ENCODE measurements at regions not wholly inside any gene's neighbourhood (a gene's known extent, or its start where the extent isn't known, plus 50 kb on each side); places are given as distances from the start of the nearest gene placed in this dataset.

GRCh38 chr6:4503700-4504099 is 272.5 kb upstream of the CDYL start:
- H3K27me3 ChIP-seq (ENCODE audit: control insufficient read depth, insufficient read depth, low read length) = no peaks in the 10 kb centered on the region
- TF ChIP-seq, protein P1, sequence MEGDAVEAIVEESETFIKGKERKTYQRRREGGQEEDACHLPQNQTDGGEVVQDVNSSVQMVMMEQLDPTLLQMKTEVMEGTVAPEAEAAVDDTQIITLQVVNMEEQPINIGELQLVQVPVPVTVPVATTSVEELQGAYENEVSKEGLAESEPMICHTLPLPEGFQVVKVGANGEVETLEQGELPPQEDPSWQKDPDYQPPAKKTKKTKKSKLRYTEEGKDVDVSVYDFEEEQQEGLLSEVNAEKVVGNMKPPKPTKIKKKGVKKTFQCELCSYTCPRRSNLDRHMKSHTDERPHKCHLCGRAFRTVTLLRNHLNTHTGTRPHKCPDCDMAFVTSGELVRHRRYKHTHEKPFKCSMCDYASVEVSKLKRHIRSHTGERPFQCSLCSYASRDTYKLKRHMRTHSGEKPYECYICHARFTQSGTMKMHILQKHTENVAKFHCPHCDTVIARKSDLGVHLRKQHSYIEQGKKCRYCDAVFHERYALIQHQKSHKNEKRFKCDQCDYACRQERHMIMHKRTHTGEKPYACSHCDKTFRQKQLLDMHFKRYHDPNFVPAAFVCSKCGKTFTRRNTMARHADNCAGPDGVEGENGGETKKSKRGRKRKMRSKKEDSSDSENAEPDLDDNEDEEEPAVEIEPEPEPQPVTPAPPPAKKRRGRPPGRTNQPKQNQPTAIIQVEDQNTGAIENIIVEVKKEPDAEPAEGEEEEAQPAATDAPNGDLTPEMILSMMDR (IDR thresholded peaks at IDR 0.05) = no peak
- Mint-ChIP-seq H3K36me3 (no peaks in the 10 kb centered on the region), H3K4me1 (no peaks in the 10 kb centered on the region), H3K27me3 (ENCODE audit: low read depth in 2 of 2) (peaks cover 14 to 28% of the 10 kb centered on the region in 2 donors), H3K9me3 (no peaks in the 10 kb centered on the region), H3K27ac (no peak overlapping the region), H3K4me3 (no peak overlapping the region)
- DNase-seq (no peak), ATAC-seq (no peak)
- H3K27ac ChIP-seq (ENCODE audit: low read length) = no peak overlapping the region
- H3K4me1 ChIP-seq (ENCODE audit: control insufficient read depth, insufficient read depth, low read length) = no peaks in the 10 kb centered on the region
- no peaks in the 10 kb centered on the region for H3K36me3 ChIP-seq (ENCODE audit: control insufficient read depth, insufficient read depth, low read length)
- no peaks in the 10 kb centered on the region for H3K9me3 ChIP-seq (ENCODE audit: control insufficient read depth, insufficient read depth, low read length)
- H3K4me3 ChIP-seq (ENCODE audit: low read length) = no peak overlapping the region
- 77% methylated on average over 4 of the region's 5 CpGs for WGBS (ENCODE audit: insufficient coverage)
- intact Hi-C loops (cut with micrococcal nuclease) = no loop called here

DNA sequence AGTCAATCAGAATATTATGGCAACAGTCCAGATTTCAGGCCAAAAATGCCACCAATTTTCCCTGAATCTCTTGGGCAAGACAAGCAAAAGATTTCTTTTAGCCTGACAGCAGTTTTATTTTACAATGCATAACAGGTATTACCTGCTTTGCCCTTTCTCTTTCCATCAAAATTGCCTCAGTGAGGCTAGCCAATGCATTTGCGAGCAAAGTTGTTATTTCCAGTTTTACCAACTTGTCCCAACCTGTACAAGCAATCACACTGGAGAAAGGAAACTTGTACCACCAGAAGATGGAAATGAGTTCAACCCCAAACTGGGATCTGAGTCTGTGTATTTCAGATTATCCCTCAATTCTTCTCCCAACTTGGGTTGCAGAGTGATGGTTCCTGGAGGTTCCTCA is 279.9 kb upstream of the CDYL start:
- DNase-seq (no peak), ATAC-seq (no peak)
- TF ChIP-seq, protein P1 (IDR thresholded peaks at IDR 0.05) = no peak
- H3K27ac Mint-ChIP-seq = no peak overlapping the region
- no peaks in the 10 kb centered on the region for H3K36me3 Mint-ChIP-seq
- Histone ChIP-seq H3K27ac (ENCODE audit: low read length) (no peak overlapping the region), H3K4me1 (ENCODE audit: control insufficient read depth, insufficient read depth, low read length) (no peaks in the 10 kb centered on the region), H3K36me3 (ENCODE audit: control insufficient read depth, insufficient read depth, low read length) (no peaks in the 10 kb centered on the region), H3K27me3 (ENCODE audit: control insufficient read depth, insufficient read depth, low read length) (no peaks in the 10 kb centered on the region), H3K9me3 (ENCODE audit: control insufficient read depth, insufficient read depth, low read length) (no peaks in the 10 kb centered on the region), H3K4me3 (ENCODE audit: low read length) (no peak overlapping the region)
- H3K9me3 Mint-ChIP-seq = no peaks in the 10 kb centered on the region
- 94% methylated on average over 1 of the region's 1 CpG for WGBS (ENCODE audit: insufficient coverage)
- no peaks in the 10 kb centered on the region for H3K4me1 Mint-ChIP-seq
- peaks cover 8 to 12% of the 10 kb centered on the region in 2 donors for H3K27me3 Mint-ChIP-seq (ENCODE audit: low read depth in 2 of 2)
- intact Hi-C loops (cut with micrococcal nuclease) = no loop called here
- H3K4me3 Mint-ChIP-seq = no peak overlapping the region

DNA sequence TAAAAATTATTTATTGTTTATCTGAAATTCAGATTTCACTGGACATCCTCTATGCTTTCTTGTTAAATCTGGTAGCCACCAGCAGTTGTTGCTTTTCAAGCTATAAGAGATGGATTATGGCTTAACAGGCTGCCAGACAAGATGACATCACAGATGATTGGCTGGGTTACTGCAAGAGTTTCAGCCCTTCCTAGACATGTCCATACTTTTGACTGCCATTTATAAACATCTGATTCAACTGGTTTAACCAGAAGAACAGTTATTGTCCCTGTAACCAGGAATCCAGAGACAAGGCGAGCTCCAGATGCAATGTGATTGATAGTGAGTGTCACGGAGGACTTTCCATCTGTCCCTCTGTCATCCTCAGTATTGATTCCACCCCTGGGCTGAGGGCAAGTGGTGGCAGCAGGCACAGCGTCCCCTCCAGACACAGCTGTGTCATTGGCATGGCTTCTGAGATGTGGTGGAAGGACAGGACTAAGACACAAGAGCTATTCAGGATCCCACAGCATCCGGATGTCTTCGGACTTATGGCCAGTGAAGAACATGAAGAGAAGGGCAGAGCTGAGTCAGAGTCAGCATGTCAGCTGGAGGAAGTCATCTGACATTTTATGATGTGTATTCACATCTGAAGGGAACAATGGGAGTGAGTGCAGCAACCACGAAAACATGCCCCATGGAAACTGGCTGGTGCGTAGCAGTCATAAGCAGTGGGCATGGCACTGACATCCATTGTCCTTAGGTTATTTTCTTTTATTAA is 284.5 kb upstream of the CDYL start:
- Mint-ChIP-seq H3K4me1 (peaks cover 0 to 5% of the 10 kb centered on the region in 2 donors), H3K36me3 (peaks cover 13% of the 10 kb centered on the region), H3K27ac (no peak overlapping the region), H3K4me3 (no peak overlapping the region), H3K9me3 (peaks cover 3 to 4% of the 10 kb centered on the region in 2 donors), H3K27me3 (ENCODE audit: low read depth in 2 of 2) (peaks cover 5% of the 10 kb centered on the region in 2 donors)
- H3K27ac ChIP-seq (ENCODE audit: low read length) = no peak overlapping the region
- no peaks in the 10 kb centered on the region for H3K27me3 ChIP-seq (ENCODE audit: control insufficient read depth, insufficient read depth, low read length)
- no peaks in the 10 kb centered on the region for H3K36me3 ChIP-seq (ENCODE audit: control insufficient read depth, insufficient read depth, low read length)
- ATAC-seq (no peak), DNase-seq (no peak)
- 96% methylated on average over 6 of the region's 7 CpGs for WGBS (ENCODE audit: insufficient coverage)
- H3K4me1 ChIP-seq (ENCODE audit: control insufficient read depth, insufficient read depth, low read length) = no peaks in the 10 kb centered on the region
- intact Hi-C loops (cut with micrococcal nuclease) = no loop called here
- no peak overlapping the region for H3K4me3 ChIP-seq (ENCODE audit: low read length)
- TF ChIP-seq, protein P1 (IDR thresholded peaks at IDR 0.05) = no peak
- H3K9me3 ChIP-seq (ENCODE audit: control insufficient read depth, insufficient read depth, low read length) = peaks cover 14% of the 10 kb centered on the region

GRCh38 chr6:4489538-4489937 is 286.7 kb upstream of the CDYL start:
- Histone ChIP-seq H3K36me3 (ENCODE audit: control insufficient read depth, insufficient read depth, low read length) (no peaks in the 10 kb centered on the region), H3K27ac (ENCODE audit: low read length) (no peak overlapping the region), H3K4me3 (ENCODE audit: low read length) (no peak overlapping the region), H3K9me3 (ENCODE audit: control insufficient read depth, insufficient read depth, low read length) (peaks cover 14% of the 10 kb centered on the region), H3K27me3 (ENCODE audit: control insufficient read depth, insufficient read depth, low read length) (no peaks in the 10 kb centered on the region), H3K4me1 (ENCODE audit: control insufficient read depth, insufficient read depth, low read length) (no peaks in the 10 kb centered on the region)
- Mint-ChIP-seq H3K27me3 (ENCODE audit: low read depth in 2 of 2) (peaks cover 9 to 16% of the 10 kb centered on the region in 2 donors), H3K27ac (peak overlapping the region in 1 of 2 donors; percentile 47), H3K9me3 (peaks cover 3 to 4% of the 10 kb centered on the region in 2 donors), H3K4me3 (no peak overlapping the region), H3K36me3 (peaks cover 13% of the 10 kb centered on the region), H3K4me1 (peaks cover 0 to 5% of the 10 kb centered on the region in 2 donors)
- TF ChIP-seq, protein P1 (IDR thresholded peaks at IDR 0.05) = no peak
- ATAC-seq (no peak), DNase-seq (no peak)
- intact Hi-C loops (cut with micrococcal nuclease) = no loop called here
- WGBS (ENCODE audit: insufficient coverage) = 66% methylated on average over 4 of the region's 4 CpGs
